IMR-90 (cell line): ENCODE measurements at regions not wholly inside any gene's neighbourhood (a gene's known extent, or its start where the extent isn't known, plus 50 kb on each side); places are given as distances from the start of the nearest gene placed in this dataset.

Source experiments
- ATAC-seq: fragments of 200-7000 bp; cut with Tn5 transposase; 2 replicates; pipeline ENCODE4 v1.9.1; 2020; ENCODE audit warnings: low read depth, mild to moderate bottlenecking, moderate library complexity
- BruUV-seq: library from RNA; stranded (reverse); fragments of 400-500 nt; replicated peaks from 2 replicates; lab custom pipeline; 2021; lab: Mats Ljungman, UMichigan
- CTCF ChIA-PET: fragments of 300-600 bp; formaldehyde crosslinking; extraction: SDS; loops from one replicate; lab custom pipeline; 2021; ENCODE audit warnings: antibody characterized with exemption; lab: Yijun Ruan, JAX
- POLR2A ChIA-PET: fragments of 300-600 bp; sonication (Branson Sonifier 250); formaldehyde crosslinking; loops from one replicate; lab custom pipeline; 2022; ENCODE audit warnings: antibody characterized with exemption; ENCODE audit not compliant: unreplicated experiment; lab: Charles Lee
- DNase-seq: peaks from one replicate; pipeline ENCODE4 v3.0.0; 2013
- H2AFZ ChIP-seq: replicated peaks from 2 replicates; pipeline ENCODE3; 2013; ENCODE audit warnings: low read length, mild to moderate bottlenecking; ENCODE audit not compliant: poor library complexity
- H2AK5ac ChIP-seq: 2 replicates; pipeline ENCODE4 v1.6.1; 2013; ENCODE audit warnings: low read depth, low read length, inconsistent platforms
- H2AK9ac ChIP-seq: replicated peaks from 2 replicates; pipeline ENCODE3; 2013; ENCODE audit warnings: mild to moderate bottlenecking, low read depth, low read length, moderate library complexity; ENCODE audit not compliant: poor library complexity
- H2BK120ac ChIP-seq: 2 replicates; pipeline ENCODE4 v1.6.1; 2013; ENCODE audit warnings: low read depth, low read length, inconsistent platforms
- H2BK15ac ChIP-seq: 3 replicates; pipeline ENCODE4 v1.6.1; 2013; ENCODE audit warnings: low read depth, low read length, inconsistent platforms
- H2BK20ac ChIP-seq: 2 replicates; pipeline ENCODE4 v1.6.1; 2013; ENCODE audit warnings: low read depth, mild to moderate bottlenecking, inconsistent platforms, low read length, moderate library complexity
- H2BK5ac ChIP-seq: 2 replicates; pipeline ENCODE4 v1.6.1; 2013; ENCODE audit warnings: mild to moderate bottlenecking, low read depth, low read length, inconsistent platforms; ENCODE audit not compliant: poor library complexity, severe bottlenecking
- H3K14ac ChIP-seq: replicated peaks from 2 replicates; pipeline ENCODE4 v1.6.1; 2013; ENCODE audit warnings: low read depth, low read length, inconsistent platforms
- H3K18ac ChIP-seq: 2 replicates; pipeline ENCODE4 v1.6.1; 2013; ENCODE audit warnings: low read depth, low read length, control low read depth
- H3K23ac ChIP-seq: 2 replicates; pipeline ENCODE4 v1.6.1; 2013; ENCODE audit warnings: low read depth, low read length, inconsistent platforms
- H3K27ac ChIP-seq: 2 replicates; pipeline ENCODE4 v1.5.1; 2013; ENCODE audit warnings: mild to moderate bottlenecking, control low read depth, low read length; ENCODE audit not compliant: insufficient read depth
- H3K27me3 ChIP-seq: 2 replicates; pipeline ENCODE4 v1.6.1; 2013; ENCODE audit warnings: low read length; ENCODE audit not compliant: control insufficient read depth, insufficient read depth
- H3K36me3 ChIP-seq: 2 replicates; pipeline ENCODE4 v1.6.1; 2013; ENCODE audit warnings: low read length, mixed read lengths; ENCODE audit not compliant: control insufficient read depth, insufficient read depth
- H3K4ac ChIP-seq: 2 replicates; pipeline ENCODE4 v1.6.1; 2013; ENCODE audit warnings: low read depth, low read length, inconsistent platforms
- H3K4me1 ChIP-seq: 2 replicates; pipeline ENCODE4 v1.6.1; 2013; ENCODE audit warnings: low read length, mixed read lengths; ENCODE audit not compliant: control insufficient read depth, insufficient read depth
- H3K4me2 ChIP-seq: 2 replicates; pipeline ENCODE4 v1.6.1; 2013; ENCODE audit warnings: low read depth, mild to moderate bottlenecking, control low read depth, low read length, moderate library complexity
- H3K4me3 ChIP-seq: 2 replicates; pipeline ENCODE4 v1.5.1; 2013; ENCODE audit warnings: low read depth, mild to moderate bottlenecking, control low read depth, low read length, moderate library complexity; ENCODE audit not compliant: insufficient read depth
- H3K56ac ChIP-seq: 2 replicates; pipeline ENCODE4 v1.6.1; 2013; ENCODE audit warnings: low read length, inconsistent platforms; ENCODE audit not compliant: insufficient read depth; ENCODE audit errors: extremely low read depth
- H3K79me1 ChIP-seq, 2 experiments: 2 replicates each; pipeline ENCODE4 v1.6.1; 2013; ENCODE audit warnings: low read length in 2 of 2, inconsistent platforms in 1 of 2, low read depth in 1 of 2
- H3K9ac ChIP-seq: 2 replicates; pipeline ENCODE4 v1.6.1; 2013; ENCODE audit warnings: low read depth, low read length, control low read depth
- H3K9me1 ChIP-seq: 2 replicates; pipeline ENCODE4 v1.6.1; 2013; ENCODE audit warnings: low read length, inconsistent platforms; ENCODE audit not compliant: insufficient read depth
- H3K9me3 ChIP-seq: 2 replicates; pipeline ENCODE4 v1.6.1; 2013; ENCODE audit warnings: low read length; ENCODE audit not compliant: control insufficient read depth, insufficient read depth
- H4K20me1 ChIP-seq: 2 replicates; pipeline ENCODE4 v1.6.1; 2013; ENCODE audit warnings: low read length, inconsistent platforms; ENCODE audit not compliant: insufficient read depth
- H4K5ac ChIP-seq: 2 replicates; pipeline ENCODE4 v1.6.1; 2013; ENCODE audit warnings: mild to moderate bottlenecking, low read depth, low read length, control low read depth
- H4K8ac ChIP-seq, 2 experiments: 2 replicates each; pipeline ENCODE4 v1.6.1; 2013; ENCODE audit warnings: low read depth in 2 of 2, low read length in 2 of 2, control low read depth in 1 of 2, inconsistent platforms in 1 of 2
- H4K91ac ChIP-seq: 2 replicates; pipeline ENCODE4 v1.6.1; 2013; ENCODE audit warnings: low read depth, low read length, inconsistent platforms; ENCODE audit not compliant: insufficient read depth
- BHLHE40 ChIP-seq: fragments of 150-350 bp; IDR thresholded peaks from 2 replicates; pipeline ENCODE4 v1.6.1; 2016; ENCODE audit warnings: mild to moderate bottlenecking, low read depth, low read length
- CEBPB ChIP-seq: IDR thresholded peaks from 2 replicates; pipeline ENCODE4 v1.6.1; 2012; ENCODE audit warnings: low read depth, low read length, improper control_type of control experiment
- CTCF ChIP-seq: conservative IDR thresholded peaks from 2 replicates; pipeline ENCODE4 v1.5.1; 2012; ENCODE audit warnings: mild to moderate bottlenecking, low read depth, low read length, improper control_type of control experiment
- ELK1 ChIP-seq: fragments of 150-350 bp; IDR thresholded peaks from 2 replicates; pipeline ENCODE4 v1.6.1; 2016; ENCODE audit warnings: low read depth, mild to moderate bottlenecking, low read length, moderate library complexity, borderline replicate concordance
- FOS ChIP-seq: fragments of 150-350 bp; IDR thresholded peaks from 2 replicates; pipeline ENCODE4 v1.6.1; 2016; ENCODE audit warnings: low read depth, low read length
- MAFK ChIP-seq: IDR thresholded peaks from 2 replicates; pipeline ENCODE4 v1.6.1; 2012; ENCODE audit warnings: low read depth, low read length, improper control_type of control experiment
- MAZ ChIP-seq: IDR thresholded peaks from 2 replicates; pipeline ENCODE4 v1.6.1; 2012; ENCODE audit warnings: low read depth, mild to moderate bottlenecking, low read length, improper control_type of control experiment, moderate library complexity, borderline replicate concordance
- MXI1 ChIP-seq: IDR thresholded peaks from 2 replicates; pipeline ENCODE4 v1.6.1; 2012; ENCODE audit warnings: low read depth, mild to moderate bottlenecking, low read length, moderate library complexity, borderline replicate concordance
- NFE2L2 ChIP-seq: fragments of 150-350 bp; IDR thresholded peaks from 2 replicates; pipeline ENCODE4 v1.6.1; 2016; ENCODE audit warnings: low read depth, mild to moderate bottlenecking, low read length
- POLR2A ChIP-seq: IDR thresholded peaks from 2 replicates; pipeline ENCODE4 v1.6.1; 2012; ENCODE audit warnings: mild to moderate bottlenecking, low read depth, low read length
- RCOR1 ChIP-seq: IDR thresholded peaks from 2 replicates; pipeline ENCODE4 v1.6.1; 2012; ENCODE audit warnings: mild to moderate bottlenecking, low read length, improper control_type of control experiment; ENCODE audit not compliant: insufficient replicate concordance
- RFX5 ChIP-seq: IDR thresholded peaks from 2 replicates; pipeline ENCODE4 v1.8.0; 2012; ENCODE audit warnings: low read depth, mild to moderate bottlenecking, low read length, moderate library complexity
- SMC3 ChIP-seq: fragments of 150-350 bp; IDR thresholded peaks from 2 replicates; pipeline ENCODE4 v1.6.1; 2016; ENCODE audit warnings: low read depth, mild to moderate bottlenecking, antibody characterized with exemption, low read length, moderate library complexity
- WGBS, 2 experiments: methylation state at CpG; one replicate each; pipeline versions ENCODE4 v1.1.5 to v1.1.7; 2013; ENCODE audit warnings: missing lambda C conversion rate in 2 of 2; ENCODE audit not compliant: insufficient read length in 1 of 2; ENCODE audit errors: extremely low coverage in 2 of 2; 5-methylcytosine and 5-hydroxymethylcytosine counted together
- dilution Hi-C: fragments of 300-500 bp; cut with HindIII; formaldehyde crosslinking; loops from one replicate; pipeline ENCODE4 v1.14.3; 2018; ENCODE audit warnings: low sequenced_read_pairs; ENCODE audit not compliant: unreplicated experiment
- in situ Hi-C: fragments of 300-500 bp; cut with MboI; formaldehyde crosslinking; loops from 3 replicates; pipeline ENCODE4 v1.14.3; 2019; ENCODE audit warnings: low sequenced_read_pairs, inconsistent platforms, mixed read lengths
- intact Hi-C: fragments of 100-400 bp; cut with micrococcal nuclease; formaldehyde crosslinking; loops from 2 replicates; pipeline ENCODE4 v1.10.0; 2022

- no peak for DNase-seq
- Histone ChIP-seq H3K79me1 (no peaks in the 10 kb centered on the region), H3K4ac (no peak overlapping the region), H4K5ac (no peak overlapping the region), H2BK20ac (no peak overlapping the region), H3K23ac (no peak overlapping the region), H3K27me3 (peaks cover 3% of the 10 kb centered on the region), H3K9ac (no peak overlapping the region), H2BK120ac (no peak overlapping the region), H3K18ac (no peak overlapping the region), H2AK5ac (no peak overlapping the region), H3K56ac (no peak overlapping the region), H3K14ac (no peak overlapping the region), H2BK5ac (no peak overlapping the region), H4K91ac (no peak overlapping the region), H4K8ac (no peak overlapping the region), H3K4me2 (no peak overlapping the region), H3K4me1 (no peaks in the 10 kb centered on the region), H2AFZ (no peak overlapping the region), H3K4me3 (no peak overlapping the region), H2BK15ac (no peak overlapping the region), H3K9me1 (no peaks in the 10 kb centered on the region), H2AK9ac (no peak overlapping the region), H3K36me3 (no peaks in the 10 kb centered on the region), H3K27ac (no peak overlapping the region), H4K20me1 (no peaks in the 10 kb centered on the region), H3K9me3 (no peaks in the 10 kb centered on the region)
- ChIA-PET CTCF (interaction anchor here (0.6 kb wide), 1 partner anchor 155 kb away, joined by 3 read pairs; no protein-coding TSS in a partner anchor), POLR2A (no interaction called here)
- in situ Hi-C loops (no loop called here), dilution Hi-C loops (no loop called here), intact Hi-C loops (no loop called here)
- TF ChIP-seq RFX5 (no peak), CEBPB (no peak), BHLHE40 (no peak), ELK1 (no peak), FOS (no peak), MAFK (no peak), SMC3 (no peak), MXI1 (no peak), MAZ (no peak), RCOR1 (no peak), CTCF (no peak), NFE2L2 (no peak), POLR2A (no peak)
- ATAC-seq, result no peak
- WGBS, 2 experiments, result 17% methylated on average over 1 of the region's 4 CpGs; no CpG with 5 or more reads in 1 of the 2 experiments
- no TSS peak for BruUV-seq
Observed at GRCh38 chr2:63673865-63674533, 85.2 kb downstream of the MDH1 start.
